ENCODE measurements at regions not wholly inside any gene's neighbourhood (a gene's known extent, or its start where the extent isn't known, plus 50 kb on each side); places are given as distances from the start of the nearest gene placed in this dataset.

DNA sequence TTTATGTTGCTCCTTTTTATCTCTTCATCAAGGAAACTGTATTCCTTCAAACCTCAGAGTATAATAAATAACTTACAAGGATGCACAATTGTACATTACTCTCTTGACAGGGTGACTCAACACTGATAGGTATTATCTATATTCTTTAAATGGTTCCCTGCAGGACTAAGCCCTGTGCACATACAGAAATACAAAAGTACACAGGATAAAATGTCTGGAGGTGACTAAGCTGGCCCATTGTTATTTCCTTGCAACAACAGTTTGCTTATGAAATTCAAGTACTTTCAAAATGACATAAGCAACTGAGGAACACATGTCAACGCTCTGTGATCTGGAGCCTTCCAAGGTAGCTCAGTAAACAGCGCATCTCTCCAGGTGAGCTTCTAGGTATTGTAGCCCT lies 83.8 kb upstream of the RPL34 start:
- TF ChIP-seq, protein P1, sequence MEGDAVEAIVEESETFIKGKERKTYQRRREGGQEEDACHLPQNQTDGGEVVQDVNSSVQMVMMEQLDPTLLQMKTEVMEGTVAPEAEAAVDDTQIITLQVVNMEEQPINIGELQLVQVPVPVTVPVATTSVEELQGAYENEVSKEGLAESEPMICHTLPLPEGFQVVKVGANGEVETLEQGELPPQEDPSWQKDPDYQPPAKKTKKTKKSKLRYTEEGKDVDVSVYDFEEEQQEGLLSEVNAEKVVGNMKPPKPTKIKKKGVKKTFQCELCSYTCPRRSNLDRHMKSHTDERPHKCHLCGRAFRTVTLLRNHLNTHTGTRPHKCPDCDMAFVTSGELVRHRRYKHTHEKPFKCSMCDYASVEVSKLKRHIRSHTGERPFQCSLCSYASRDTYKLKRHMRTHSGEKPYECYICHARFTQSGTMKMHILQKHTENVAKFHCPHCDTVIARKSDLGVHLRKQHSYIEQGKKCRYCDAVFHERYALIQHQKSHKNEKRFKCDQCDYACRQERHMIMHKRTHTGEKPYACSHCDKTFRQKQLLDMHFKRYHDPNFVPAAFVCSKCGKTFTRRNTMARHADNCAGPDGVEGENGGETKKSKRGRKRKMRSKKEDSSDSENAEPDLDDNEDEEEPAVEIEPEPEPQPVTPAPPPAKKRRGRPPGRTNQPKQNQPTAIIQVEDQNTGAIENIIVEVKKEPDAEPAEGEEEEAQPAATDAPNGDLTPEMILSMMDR (IDR thresholded peaks at IDR 0.05; ENCODE audit: low read depth, low read length, missing control alignments), result no peak
- H3K4me3 ChIP-seq (replicated peaks; ENCODE audit: low read depth, low read length), result no peak overlapping the region
- DNase-seq (ENCODE audit: extremely low read depth, low read depth), result no peak

DNA sequence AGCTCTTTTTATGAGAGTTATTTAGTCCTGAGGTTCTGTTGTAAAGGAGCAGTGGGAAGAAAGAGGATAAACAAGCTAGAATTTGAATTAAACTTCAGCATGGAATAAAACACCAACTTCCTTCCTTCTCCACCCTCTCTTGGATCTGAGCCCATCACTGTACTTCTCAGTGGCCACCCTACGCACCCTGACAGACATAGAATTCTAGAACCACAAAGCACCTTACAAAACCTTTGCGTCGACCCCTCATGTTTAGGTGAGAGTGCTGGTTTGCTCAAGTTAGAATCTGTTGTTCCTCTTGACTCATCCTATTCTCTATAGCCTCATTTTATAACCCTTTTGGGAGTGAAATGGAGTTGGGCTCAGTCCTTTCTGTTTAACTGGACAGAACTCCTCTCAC lies 84.6 kb upstream of the RPL34 start:
- no peak for DNase-seq (ENCODE audit: extremely low read depth, low read depth)
- H3K4me3 ChIP-seq (replicated peaks; ENCODE audit: low read depth, low read length), result no peak overlapping the region
- TF ChIP-seq, protein P1 (IDR thresholded peaks at IDR 0.05; ENCODE audit: low read depth, low read length, missing control alignments), result no peak

DNA sequence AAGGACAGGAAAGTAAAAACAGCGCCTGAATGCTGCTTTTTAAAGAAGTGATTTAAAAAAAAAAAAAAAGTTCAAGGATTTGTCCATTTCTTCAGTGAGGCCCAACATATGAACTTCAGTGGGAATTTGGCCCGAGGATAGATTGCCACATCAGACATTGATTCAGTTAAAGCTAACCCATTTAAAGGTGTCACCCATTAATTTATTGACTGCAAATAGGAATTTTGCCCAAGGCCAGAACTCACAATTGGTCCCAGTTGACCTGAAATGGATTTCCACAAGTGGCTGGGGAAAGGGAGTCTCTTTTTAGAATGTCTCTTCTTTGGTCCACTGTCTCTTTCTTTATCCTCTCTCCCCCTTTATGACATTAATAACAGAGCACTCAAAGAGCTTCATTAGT lies 86.5 kb upstream of the RPL34 start:
- H3K4me3 ChIP-seq (replicated peaks; ENCODE audit: low read depth, low read length), result no peak overlapping the region
- no peak for DNase-seq (ENCODE audit: extremely low read depth, low read depth)
- TF ChIP-seq, protein P1 (IDR thresholded peaks at IDR 0.05; ENCODE audit: low read depth, low read length, missing control alignments), result no peak

DNA sequence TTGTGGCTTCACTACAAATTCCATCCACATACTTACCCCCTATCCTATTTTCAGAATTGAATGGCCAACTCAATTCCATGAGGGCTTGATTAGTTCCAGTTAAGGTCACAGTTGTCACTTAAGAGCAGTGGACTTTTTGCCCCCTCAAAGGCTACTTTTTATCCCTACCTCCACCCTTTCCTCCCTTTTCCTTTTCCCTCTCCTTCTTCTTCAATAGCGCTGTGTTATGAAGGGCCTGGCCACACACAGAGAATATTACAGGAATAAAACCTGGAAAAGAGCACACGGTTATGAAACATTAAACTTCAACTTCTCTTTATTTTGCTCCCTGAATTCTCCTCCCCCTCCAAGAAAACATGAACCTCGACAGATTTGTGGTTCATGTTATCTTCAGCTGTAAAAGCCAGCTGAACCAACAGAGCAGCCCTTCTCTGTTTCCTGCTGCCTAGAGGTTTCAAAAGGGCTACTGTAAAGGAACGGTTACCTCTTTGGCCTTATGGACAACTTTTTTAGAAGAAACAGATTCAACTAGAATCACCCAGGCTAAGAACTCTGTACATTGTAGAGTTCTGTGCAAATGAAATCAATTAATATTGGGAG lies 87.0 kb upstream of the RPL34 start:
- TF ChIP-seq, protein P1 (IDR thresholded peaks at IDR 0.05; ENCODE audit: low read depth, low read length, missing control alignments), result no peak
- DNase-seq (ENCODE audit: extremely low read depth, low read depth), result no peak
- no peak overlapping the region for H3K4me3 ChIP-seq (replicated peaks; ENCODE audit: low read depth, low read length)

DNA sequence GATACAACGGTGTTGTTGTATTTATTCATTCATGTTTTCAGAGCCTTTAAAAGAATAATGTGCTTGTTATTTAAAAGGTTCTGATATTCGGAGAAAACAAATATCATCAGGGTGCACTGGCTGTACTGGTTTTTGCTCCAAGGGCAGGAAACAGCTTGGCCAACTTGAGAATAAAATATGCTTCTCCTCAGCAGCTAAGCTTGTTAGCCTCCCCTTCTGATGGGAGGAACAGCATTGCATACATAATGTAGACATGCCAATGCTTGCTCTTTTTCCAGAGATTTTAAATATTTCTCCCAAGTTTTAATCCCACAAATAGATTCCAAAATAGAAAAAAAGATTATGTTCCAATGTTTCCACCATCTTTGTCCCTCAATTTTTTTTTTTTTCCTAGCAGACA lies 87.6 kb upstream of the RPL34 start:
- DNase-seq (ENCODE audit: extremely low read depth, low read depth), result no peak
- H3K4me3 ChIP-seq (replicated peaks; ENCODE audit: low read depth, low read length), result no peak overlapping the region
- TF ChIP-seq, protein P1 (IDR thresholded peaks at IDR 0.05; ENCODE audit: low read depth, low read length, missing control alignments), result no peak

DNA sequence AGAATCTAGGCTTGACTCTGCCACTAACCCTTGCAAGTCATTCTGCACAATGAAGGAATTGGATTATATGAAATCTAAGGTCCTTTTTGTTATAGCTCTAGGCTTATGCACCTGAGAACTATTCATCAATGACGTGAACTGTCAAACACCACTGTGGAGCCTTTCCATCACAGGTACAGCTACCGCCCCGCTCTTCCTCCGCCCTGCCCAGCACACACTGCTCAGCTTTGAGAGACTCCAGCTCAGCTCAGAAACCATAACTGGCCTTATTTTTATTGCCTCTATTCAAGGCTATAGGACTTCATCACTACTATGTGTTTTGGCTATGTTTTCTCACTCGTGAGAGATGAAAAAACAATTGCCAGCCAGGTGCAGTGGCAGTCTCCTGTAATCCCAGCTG lies 88.2 kb upstream of the RPL34 start:
- TF ChIP-seq, protein P1 (IDR thresholded peaks at IDR 0.05; ENCODE audit: low read depth, low read length, missing control alignments), result no peak
- H3K4me3 ChIP-seq (replicated peaks; ENCODE audit: low read depth, low read length), result no peak overlapping the region
- no peak for DNase-seq (ENCODE audit: extremely low read depth, low read depth)

DNA sequence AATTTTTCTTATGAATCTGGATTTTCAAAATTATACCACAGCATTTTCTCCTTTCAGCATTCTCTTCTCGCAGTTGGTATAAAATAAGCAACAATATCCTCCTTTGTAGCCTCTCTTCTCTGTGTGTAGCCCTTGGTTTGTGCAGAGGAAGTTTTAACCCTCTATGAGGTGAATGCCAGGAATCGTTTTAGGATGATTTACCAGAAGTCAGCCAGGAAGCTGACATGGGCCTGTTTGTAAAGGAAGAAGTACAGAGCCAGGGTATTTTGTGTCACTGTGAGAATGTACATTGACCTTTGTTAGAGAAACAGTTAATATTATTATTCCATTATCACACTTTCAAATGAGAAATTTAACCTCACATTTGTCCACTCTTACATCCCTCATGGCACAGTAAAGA lies 88.9 kb upstream of the RPL34 start:
- H3K4me3 ChIP-seq (replicated peaks; ENCODE audit: low read depth, low read length), result no peak overlapping the region
- DNase-seq (ENCODE audit: extremely low read depth, low read depth), result no peak
- TF ChIP-seq, protein P1 (IDR thresholded peaks at IDR 0.05; ENCODE audit: low read depth, low read length, missing control alignments), result no peak
